BLaER1 treated with 17β-estradiol and CSF1 and Interleukin-3, amounts not matched to agents 10 nM and 100 nM (cell line): ENCODE measurements at regions not wholly inside any gene's neighbourhood (a gene's known extent, or its start where the extent isn't known, plus 50 kb on each side); places are given as distances from the start of the nearest gene placed in this dataset.

ENCODE experiments used
- H3K27ac ChIP-seq, 11 experiments: shearing (Covaris generic); formaldehyde crosslinking; 2 replicates each; pipeline ENCODE4 v1.8.1; 2022
- H3K27me3 ChIP-seq, 11 experiments: shearing (Covaris generic); formaldehyde crosslinking; 2 replicates each; pipeline ENCODE4 v1.8.1; 2022
- H3K36me3 ChIP-seq, 11 experiments: shearing (Covaris generic); formaldehyde crosslinking; 2 replicates each; pipeline ENCODE4 v1.8.1; 2022
- H3K4me1 ChIP-seq, 10 experiments: shearing (Covaris generic); formaldehyde crosslinking; 2 replicates each; pipeline ENCODE4 v1.8.1; 2022
- H3K4me2 ChIP-seq, 11 experiments: shearing (Covaris generic); formaldehyde crosslinking; 2 replicates each; pipeline ENCODE4 v1.8.1; 2022
- H3K4me3 ChIP-seq, 10 experiments: shearing (Covaris generic); formaldehyde crosslinking; 2 replicates each; pipeline ENCODE4 v1.8.1; 2022
- H3K9ac ChIP-seq, 11 experiments: shearing (Covaris generic); formaldehyde crosslinking; 2 replicates each; pipeline ENCODE4 v1.8.1; 2022
- H3K9me3 ChIP-seq, 11 experiments: shearing (Covaris generic); formaldehyde crosslinking; replicated peaks in 1 of 11; 2 replicates each; pipeline ENCODE4 v1.8.1; 2022
- H4K20me1 ChIP-seq, 11 experiments: shearing (Covaris generic); formaldehyde crosslinking; 2 replicates each; pipeline ENCODE4 v1.8.1; 2022
- Cebpa-rat ChIP-seq, 11 experiments: shearing (Covaris generic); IDR thresholded peaks; 2 replicates each; pipeline ENCODE4 v1.8.1; 2022

- no peak overlapping the region for H3K9ac ChIP-seq
- TF ChIP-seq Cebpa-rat (IDR thresholded peaks at IDR 0.05) = no peak
- peaks cover 0 to 17% (median 15%) of the 10 kb centered on the region in 10 experiments; a peak in 16 of 20 replicates for H3K4me1 ChIP-seq
- H3K9me3 ChIP-seq = no peaks in the 10 kb centered on the region
- H3K27ac ChIP-seq = no peak overlapping the region
- peaks cover 44 to 67% (median 57%) of the 10 kb centered on the region in 11 experiments for H3K27me3 ChIP-seq
- no peaks in the 10 kb centered on the region for H3K36me3 ChIP-seq
- peaks cover 0 to 15% (median 0%) of the 10 kb centered on the region in 11 experiments; a peak in 3 of 22 replicates for H4K20me1 ChIP-seq
- no peak overlapping the region for H3K4me3 ChIP-seq
- no peak overlapping the region for H3K4me2 ChIP-seq
These were observed 491.1 kb upstream of the NR2F2 start for GRCh38 chr15:95839367-95839782.

GRCh38 chr15:95840004-95840403, 490.5 kb upstream of the NR2F2 start:
- H3K4me2 ChIP-seq = no peak overlapping the region
- TF ChIP-seq Cebpa-rat (IDR thresholded peaks at IDR 0.05) = no peak
- no peaks in the 10 kb centered on the region for H3K9me3 ChIP-seq
- no peak overlapping the region for H3K9ac ChIP-seq
- peaks cover 50 to 71% (median 61%) of the 10 kb centered on the region in 11 experiments for H3K27me3 ChIP-seq
- H3K36me3 ChIP-seq = no peaks in the 10 kb centered on the region
- H3K4me1 ChIP-seq = peaks cover 0 to 17% (median 15%) of the 10 kb centered on the region in 10 experiments; a peak in 16 of 20 replicates
- H3K4me3 ChIP-seq = no peak overlapping the region
- peaks cover 0 to 15% (median 0%) of the 10 kb centered on the region in 11 experiments; a peak in 3 of 22 replicates for H4K20me1 ChIP-seq
- no peak overlapping the region for H3K27ac ChIP-seq

- Histone ChIP-seq H3K4me2 (no peak overlapping the region), H3K36me3 (no peaks in the 10 kb centered on the region), H3K9ac (no peak overlapping the region), H3K9me3 (no peaks in the 10 kb centered on the region), H4K20me1 (peaks cover 0 to 15% (median 0%) of the 10 kb centered on the region in 11 experiments; a peak in 3 of 22 replicates), H3K4me1 (peaks cover 0 to 17% (median 15%) of the 10 kb centered on the region in 10 experiments; a peak in 16 of 20 replicates), H3K4me3 (no peak overlapping the region), H3K27ac (no peak overlapping the region), H3K27me3 (peaks cover 59 to 77% (median 69%) of the 10 kb centered on the region in 11 experiments)
- no peak for TF ChIP-seq Cebpa-rat (IDR thresholded peaks at IDR 0.05)
These were observed 489.6 kb upstream of the NR2F2 start for GRCh38 chr15:95840855-95841254.

- H3K27ac ChIP-seq = no peak overlapping the region
- H3K4me2 ChIP-seq = peak overlapping the region in 9 of 11 experiments; percentile 27 to 65 (median 53); a peak in 17 of 22 replicates
- H4K20me1 ChIP-seq = peaks cover 0 to 15% (median 0%) of the 10 kb centered on the region in 11 experiments; a peak in 3 of 22 replicates
- no peaks in the 10 kb centered on the region for H3K36me3 ChIP-seq
- no peak overlapping the region for H3K4me3 ChIP-seq
- TF ChIP-seq Cebpa-rat (IDR thresholded peaks at IDR 0.05) = no peak
- peaks cover 0 to 17% (median 15%) of the 10 kb centered on the region in 10 experiments; a peak in 16 of 20 replicates for H3K4me1 ChIP-seq
- peaks cover 67 to 88% (median 81%) of the 10 kb centered on the region in 11 experiments for H3K27me3 ChIP-seq
- H3K9ac ChIP-seq = no peak overlapping the region
- H3K9me3 ChIP-seq = no peaks in the 10 kb centered on the region
These were observed 487.9 kb upstream of the NR2F2 start for GRCh38 chr15:95842576-95842975.

GRCh38 chr15:95843241-95843910, 487.1 kb upstream of the NR2F2 start:
- Histone ChIP-seq H3K27ac (no peak overlapping the region), H3K27me3 (peaks cover 64 to 91% (median 83%) of the 10 kb centered on the region in 11 experiments), H4K20me1 (peaks cover 0 to 15% (median 0%) of the 10 kb centered on the region in 11 experiments; a peak in 3 of 22 replicates), H3K4me3 (no peak overlapping the region), H3K36me3 (no peaks in the 10 kb centered on the region), H3K9me3 (no peaks in the 10 kb centered on the region), H3K4me1 (peaks cover 0 to 17% (median 15%) of the 10 kb centered on the region in 10 experiments; a peak in 16 of 20 replicates), H3K4me2 (peak overlapping the region in 10 of 11 experiments; percentile 9 to 65 (median 50); a peak in 17 of 22 replicates), H3K9ac (no peak overlapping the region)
- TF ChIP-seq Cebpa-rat (IDR thresholded peaks at IDR 0.05) = no peak

- H3K27ac ChIP-seq = no peak overlapping the region
- peaks cover 0 to 17% (median 15%) of the 10 kb centered on the region in 10 experiments; a peak in 16 of 20 replicates for H3K4me1 ChIP-seq
- H4K20me1 ChIP-seq = peaks cover 0 to 15% (median 0%) of the 10 kb centered on the region in 11 experiments; a peak in 3 of 22 replicates
- H3K36me3 ChIP-seq = no peaks in the 10 kb centered on the region
- H3K9me3 ChIP-seq = no peaks in the 10 kb centered on the region; a peak in 1 of 22 replicates
- H3K27me3 ChIP-seq = peaks cover 53 to 71% (median 65%) of the 10 kb centered on the region in 11 experiments
- no peak for TF ChIP-seq Cebpa-rat (IDR thresholded peaks at IDR 0.05)
- no peak overlapping the region for H3K4me3 ChIP-seq
- no peak overlapping the region for H3K9ac ChIP-seq
- no peak overlapping the region for H3K4me2 ChIP-seq
These were observed 484.5 kb upstream of the NR2F2 start for GRCh38 chr15:95845862-95846515.

GRCh38 chr15:95848126-95848525, 482.4 kb upstream of the NR2F2 start:
- Histone ChIP-seq H3K9ac (no peak overlapping the region), H3K4me1 (peaks cover 0 to 7% (median 6%) of the 10 kb centered on the region in 10 experiments; a peak in 15 of 20 replicates), H3K27ac (no peak overlapping the region), H4K20me1 (peaks cover 0 to 6% (median 0%) of the 10 kb centered on the region in 11 experiments; a peak in 3 of 22 replicates), H3K4me3 (no peak overlapping the region), H3K36me3 (no peaks in the 10 kb centered on the region), H3K27me3 (peaks cover 38 to 58% (median 48%) of the 10 kb centered on the region in 11 experiments), H3K9me3 (no peaks in the 10 kb centered on the region; a peak in 1 of 22 replicates), H3K4me2 (no peak overlapping the region)
- no peak for TF ChIP-seq Cebpa-rat (IDR thresholded peaks at IDR 0.05)

GRCh38 chr15:95850837-95851236, 479.7 kb upstream of the NR2F2 start:
- no peaks in the 10 kb centered on the region for H3K36me3 ChIP-seq
- peaks cover 11 to 31% (median 22%) of the 10 kb centered on the region in 11 experiments for H3K27me3 ChIP-seq
- H3K9ac ChIP-seq = no peak overlapping the region
- peaks cover 0 to 4% (median 0%) of the 10 kb centered on the region in 11 experiments; a peak in 1 of 22 replicates for H4K20me1 ChIP-seq
- H3K4me3 ChIP-seq = no peak overlapping the region
- no peaks in the 10 kb centered on the region for H3K4me1 ChIP-seq
- no peaks in the 10 kb centered on the region; a peak in 1 of 22 replicates for H3K9me3 ChIP-seq
- no peak for TF ChIP-seq Cebpa-rat (IDR thresholded peaks at IDR 0.05)
- no peak overlapping the region for H3K27ac ChIP-seq
- H3K4me2 ChIP-seq = no peak overlapping the region

- Histone ChIP-seq H3K27ac (no peak overlapping the region), H3K9me3 (no peaks in the 10 kb centered on the region; a peak in 1 of 22 replicates), H3K9ac (no peak overlapping the region), H3K4me2 (no peak overlapping the region), H3K36me3 (no peaks in the 10 kb centered on the region), H4K20me1 (no peaks in the 10 kb centered on the region), H3K27me3 (peaks cover 0 to 14% (median 5%) of the 10 kb centered on the region in 11 experiments; a peak in 12 of 22 replicates), H3K4me3 (no peak overlapping the region), H3K4me1 (no peaks in the 10 kb centered on the region)
- no peak for TF ChIP-seq Cebpa-rat (IDR thresholded peaks at IDR 0.05)
These were observed 477.1 kb upstream of the NR2F2 start for GRCh38 chr15:95853350-95853749.
